ENCODE measurements at regions not wholly inside any gene's neighbourhood (a gene's known extent, or its start where the extent isn't known, plus 50 kb on each side); places are given as distances from the start of the nearest gene placed in this dataset.

DNA sequence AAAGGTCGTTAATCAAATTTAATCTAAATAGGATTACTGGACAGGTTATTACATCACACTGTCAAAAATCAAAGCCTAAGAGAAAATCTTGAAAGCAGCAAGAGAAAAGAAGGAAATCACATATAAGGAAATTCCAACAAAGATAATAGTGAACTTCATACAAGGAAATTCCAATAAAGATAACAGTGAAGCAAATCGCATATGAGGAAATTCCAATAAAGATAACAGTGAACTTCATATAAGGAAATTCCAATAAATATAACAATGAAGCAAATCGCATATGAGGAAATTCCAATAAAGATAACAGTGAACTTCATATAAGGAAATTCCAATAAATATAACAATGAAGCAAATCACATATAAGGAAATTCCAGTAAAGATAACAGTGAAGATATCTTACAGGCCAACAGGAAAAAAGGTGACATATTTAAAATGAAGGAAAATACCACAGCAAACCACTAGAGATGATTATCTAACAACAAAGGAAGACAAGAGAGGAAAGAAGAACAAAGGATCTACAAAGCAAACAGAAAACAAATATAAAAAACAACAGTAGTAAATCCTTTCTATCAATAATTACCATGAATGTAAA, 787.7 kb downstream of the CCDC85A start:
- TF ChIP-seq, protein P1, sequence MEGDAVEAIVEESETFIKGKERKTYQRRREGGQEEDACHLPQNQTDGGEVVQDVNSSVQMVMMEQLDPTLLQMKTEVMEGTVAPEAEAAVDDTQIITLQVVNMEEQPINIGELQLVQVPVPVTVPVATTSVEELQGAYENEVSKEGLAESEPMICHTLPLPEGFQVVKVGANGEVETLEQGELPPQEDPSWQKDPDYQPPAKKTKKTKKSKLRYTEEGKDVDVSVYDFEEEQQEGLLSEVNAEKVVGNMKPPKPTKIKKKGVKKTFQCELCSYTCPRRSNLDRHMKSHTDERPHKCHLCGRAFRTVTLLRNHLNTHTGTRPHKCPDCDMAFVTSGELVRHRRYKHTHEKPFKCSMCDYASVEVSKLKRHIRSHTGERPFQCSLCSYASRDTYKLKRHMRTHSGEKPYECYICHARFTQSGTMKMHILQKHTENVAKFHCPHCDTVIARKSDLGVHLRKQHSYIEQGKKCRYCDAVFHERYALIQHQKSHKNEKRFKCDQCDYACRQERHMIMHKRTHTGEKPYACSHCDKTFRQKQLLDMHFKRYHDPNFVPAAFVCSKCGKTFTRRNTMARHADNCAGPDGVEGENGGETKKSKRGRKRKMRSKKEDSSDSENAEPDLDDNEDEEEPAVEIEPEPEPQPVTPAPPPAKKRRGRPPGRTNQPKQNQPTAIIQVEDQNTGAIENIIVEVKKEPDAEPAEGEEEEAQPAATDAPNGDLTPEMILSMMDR (IDR thresholded peaks at IDR 0.05; ENCODE audit: unreplicated experiment) = no peak
- BruUV-seq (replicated peaks) = no TSS peak
- DNase-seq = no peak
- CTCF ChIA-PET = no interaction called here
- Mint-ChIP-seq H3K9me3 (ENCODE audit: low read depth, unreplicated experiment) (peaks cover 5% of the 10 kb centered on the region), H3K4me1 (ENCODE audit: low read depth, unreplicated experiment) (peaks cover 21% of the 10 kb centered on the region), H3K4me3 (ENCODE audit: low read depth, unreplicated experiment) (no peak overlapping the region), H3K36me3 (ENCODE audit: insufficient read depth, unreplicated experiment) (peaks cover 6% of the 10 kb centered on the region), H3K27me3 (ENCODE audit: unreplicated experiment) (no peaks in the 10 kb centered on the region), H3K27ac (ENCODE audit: unreplicated experiment) (peak overlapping the region; percentile 27)
- intact Hi-C loops (cut with micrococcal nuclease; ENCODE audit: unreplicated experiment) = loop anchor here (10.0 kb wide), 1 partner anchor 403 kb away; no protein-coding TSS in a partner anchor

DNA sequence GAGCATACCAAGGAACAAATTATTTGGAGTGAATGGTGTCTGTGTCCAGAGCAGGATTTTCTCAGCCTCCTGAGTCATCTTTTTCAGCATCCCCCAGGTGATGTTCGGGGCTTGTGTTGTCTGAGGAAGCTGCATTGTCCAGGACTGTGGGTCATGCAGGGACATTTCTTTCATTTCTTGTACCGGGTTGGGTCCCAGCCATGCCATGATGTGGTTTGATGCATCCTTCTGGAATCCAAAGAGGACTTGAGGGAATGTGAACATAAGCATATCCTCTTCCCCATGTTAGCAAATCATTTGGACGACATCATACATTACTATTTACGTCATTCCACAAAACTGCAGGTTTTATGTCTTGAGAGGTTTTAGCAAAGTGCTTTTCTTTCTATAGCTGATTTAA, 797.8 kb downstream of the CCDC85A start:
- TF ChIP-seq, protein P1 (IDR thresholded peaks at IDR 0.05; ENCODE audit: unreplicated experiment) = no peak
- CTCF ChIA-PET = no interaction called here
- no peak for DNase-seq
- Mint-ChIP-seq H3K9me3 (ENCODE audit: low read depth, unreplicated experiment) (peaks cover 11% of the 10 kb centered on the region), H3K4me3 (ENCODE audit: low read depth, unreplicated experiment) (no peak overlapping the region), H3K4me1 (ENCODE audit: low read depth, unreplicated experiment) (no peaks in the 10 kb centered on the region), H3K27ac (ENCODE audit: unreplicated experiment) (no peak overlapping the region), H3K36me3 (ENCODE audit: insufficient read depth, unreplicated experiment) (no peaks in the 10 kb centered on the region), H3K27me3 (ENCODE audit: unreplicated experiment) (no peaks in the 10 kb centered on the region)
- no TSS peak for BruUV-seq (replicated peaks)
- intact Hi-C loops (cut with micrococcal nuclease; ENCODE audit: unreplicated experiment) = loop anchor here (10.0 kb wide), 1 partner anchor 797 kb away; the partner anchor contains the start of gene CCDC85A

DNA sequence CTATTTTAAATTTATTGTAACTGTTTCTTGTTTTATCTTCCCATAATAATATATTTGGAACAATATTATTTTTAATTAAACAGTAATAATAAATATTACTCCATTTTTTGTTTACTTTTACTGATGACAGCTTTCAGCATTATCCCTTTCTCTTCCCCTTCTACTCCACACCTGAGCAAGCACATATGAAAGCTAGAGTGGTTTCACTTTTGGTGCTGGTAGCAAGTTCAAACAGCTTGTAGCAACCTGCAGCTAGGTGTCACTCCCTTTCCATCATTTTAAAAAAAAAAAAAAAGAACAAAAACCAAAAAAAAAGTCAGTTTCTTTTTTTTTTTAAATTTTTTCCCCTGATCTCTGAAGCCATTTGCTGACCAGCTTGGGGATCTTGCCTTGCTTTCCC, 801.8 kb downstream of the CCDC85A start:
- Mint-ChIP-seq H3K9me3 (ENCODE audit: low read depth, unreplicated experiment) (no peaks in the 10 kb centered on the region), H3K4me1 (ENCODE audit: low read depth, unreplicated experiment) (no peaks in the 10 kb centered on the region), H3K4me3 (ENCODE audit: low read depth, unreplicated experiment) (no peak overlapping the region), H3K27ac (ENCODE audit: unreplicated experiment) (no peak overlapping the region), H3K27me3 (ENCODE audit: unreplicated experiment) (no peaks in the 10 kb centered on the region), H3K36me3 (ENCODE audit: insufficient read depth, unreplicated experiment) (no peaks in the 10 kb centered on the region)
- intact Hi-C loops (cut with micrococcal nuclease; ENCODE audit: unreplicated experiment) = loop anchor here (2.0 to 10.0 kb wide), 2 partner anchors 511 to 801 kb away; partner anchors contain the start of gene CCDC85A
- CTCF ChIA-PET = interaction anchor here (0.7 to 0.9 kb wide), 2 partner anchors 511 to 716 kb away, joined by 3 read pairs; no protein-coding TSS in a partner anchor
- no TSS peak for BruUV-seq (replicated peaks)
- no peak for DNase-seq
- TF ChIP-seq, protein P1 (IDR thresholded peaks at IDR 0.05; ENCODE audit: unreplicated experiment) = no peak

DNA sequence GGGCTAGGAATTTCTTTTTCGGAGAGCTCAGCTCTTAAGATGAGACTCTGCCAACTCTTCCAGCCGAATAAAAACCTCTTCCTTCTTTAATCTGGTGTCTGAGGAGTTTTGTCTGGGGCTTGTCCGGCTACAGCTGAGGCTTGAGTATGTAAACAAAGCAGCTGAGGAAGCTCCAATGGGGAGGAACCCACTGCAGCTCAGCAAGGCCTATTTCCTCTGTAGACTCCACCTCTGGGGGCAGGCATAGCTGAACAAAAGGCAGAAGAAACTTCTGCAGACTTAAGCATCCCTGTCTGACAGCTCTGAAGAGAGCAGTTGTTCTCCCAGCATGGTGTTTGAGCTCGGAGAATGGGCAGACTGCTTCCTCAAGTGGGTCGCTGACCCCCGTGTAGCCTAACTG, 838.7 kb downstream of the CCDC85A start:
- no peaks in the 10 kb centered on the region for H3K4me1 Mint-ChIP-seq (ENCODE audit: low read depth, unreplicated experiment)
- BruUV-seq (replicated peaks) = no TSS peak
- TF ChIP-seq, protein P1 (IDR thresholded peaks at IDR 0.05; ENCODE audit: unreplicated experiment) = no peak
- intact Hi-C loops (cut with micrococcal nuclease; ENCODE audit: unreplicated experiment) = no loop called here
- H3K27me3 Mint-ChIP-seq (ENCODE audit: unreplicated experiment) = no peaks in the 10 kb centered on the region
- DNase-seq = no peak
- no peak overlapping the region for H3K4me3 Mint-ChIP-seq (ENCODE audit: low read depth, unreplicated experiment)
- CTCF ChIA-PET = no interaction called here
- H3K9me3 Mint-ChIP-seq (ENCODE audit: low read depth, unreplicated experiment) = peaks cover 7% of the 10 kb centered on the region
- no peak overlapping the region for H3K27ac Mint-ChIP-seq (ENCODE audit: unreplicated experiment)
- H3K36me3 Mint-ChIP-seq (ENCODE audit: insufficient read depth, unreplicated experiment) = no peaks in the 10 kb centered on the region

Measured in Calu3 (cell line).